SK-N-SH treated with all-trans-retinoic acid at 6 μM for 48 hours (cell line): ENCODE measurements at regions not wholly inside any gene's neighbourhood (a gene's known extent, or its start where the extent isn't known, plus 50 kb on each side); places are given as distances from the start of the nearest gene placed in this dataset.

ENCODE experiments used
- ATAC-seq: fragments of 200-7000 bp; cut with Tn5 transposase; 3 replicates; pipeline ENCODE4 v1.9.1; 2020; ENCODE audit warnings: mild to moderate bottlenecking, moderate library complexity
- ARNTL ChIP-seq: fragments of 450-650 bp; formaldehyde crosslinking; IDR thresholded peaks from 2 replicates; pipeline ENCODE4 v1.5.0; 2020; ENCODE audit warnings: low read depth, mild to moderate bottlenecking, moderate library complexity, borderline replicate concordance
- BACH2 ChIP-seq: fragments of 250-450 bp; sonication (Bioruptor Pico); IDR thresholded peaks from 2 replicates; pipeline ENCODE4 v1.9.0; 2021; ENCODE audit warnings: mild to moderate bottlenecking, borderline replicate concordance
- CREB5 ChIP-seq: fragments of 250-450 bp; sonication (Bioruptor Pico); IDR thresholded peaks from 2 replicates; pipeline ENCODE4 v1.5.1; 2020; ENCODE audit warnings: low read depth, mild to moderate bottlenecking, moderate library complexity
- CSRNP3 ChIP-seq: fragments of 250-450 bp; sonication (Bioruptor Pico); IDR thresholded peaks from 2 replicates; pipeline ENCODE4 v1.5.1; 2021; ENCODE audit warnings: mild to moderate bottlenecking, moderate library complexity
- ESRRG ChIP-seq: fragments of 250-450 bp; sonication (Bioruptor Pico); IDR thresholded peaks from 2 replicates; pipeline ENCODE4 v1.6.1; 2021; ENCODE audit warnings: mild to moderate bottlenecking
- GLIS3 ChIP-seq: fragments of 250-450 bp; sonication (Bioruptor Pico); IDR thresholded peaks from 2 replicates; pipeline ENCODE4 v1.5.0; 2020; ENCODE audit warnings: mild to moderate bottlenecking, moderate library complexity
- OSR1 ChIP-seq: fragments of 250-450 bp; sonication (Bioruptor Pico); IDR thresholded peaks from 2 replicates; pipeline ENCODE4 v1.8.0; 2022; ENCODE audit warnings: moderate library complexity, mild to moderate bottlenecking, inconsistent platforms
- PATZ1 ChIP-seq: fragments of 250-450 bp; sonication (Bioruptor Pico); IDR thresholded peaks from 2 replicates; pipeline ENCODE4 v1.8.0; 2020; ENCODE audit warnings: mild to moderate bottlenecking, moderate library complexity, borderline replicate concordance
- POU6F1 ChIP-seq: fragments of 250-450 bp; sonication (Bioruptor Pico); IDR thresholded peaks from 2 replicates; pipeline ENCODE4 v1.8.0; 2021; ENCODE audit warnings: low read depth, mild to moderate bottlenecking, moderate library complexity, borderline replicate concordance
- PPARA ChIP-seq: fragments of 250-450 bp; sonication (Bioruptor Pico); IDR thresholded peaks from 2 replicates; pipeline ENCODE4 v1.5.0; 2020; ENCODE audit warnings: mild to moderate bottlenecking, borderline replicate concordance
- RARB ChIP-seq: fragments of 250-450 bp; sonication (Bioruptor Pico); IDR thresholded peaks from 2 replicates; pipeline ENCODE4 v1.8.0; 2021; ENCODE audit warnings: mild to moderate bottlenecking, moderate library complexity
- SNAI2 ChIP-seq: fragments of 250-450 bp; sonication (Bioruptor Pico); IDR thresholded peaks from 2 replicates; pipeline ENCODE4 v1.5.0; 2020; ENCODE audit warnings: mild to moderate bottlenecking, moderate library complexity
- TCF4 ChIP-seq: fragments of 250-450 bp; sonication (Bioruptor Pico); IDR thresholded peaks from 2 replicates; pipeline ENCODE4 v1.8.0; 2021; ENCODE audit warnings: mild to moderate bottlenecking, moderate library complexity, borderline replicate concordance
- TSHZ2 ChIP-seq: fragments of 250-450 bp; sonication (Bioruptor Pico); IDR thresholded peaks from 2 replicates; pipeline ENCODE4 v1.5.0; 2020; ENCODE audit warnings: mild to moderate bottlenecking, moderate library complexity
- ZC3H10 ChIP-seq: fragments of 250-450 bp; sonication (Bioruptor Pico); IDR thresholded peaks from 2 replicates; pipeline ENCODE4 v1.5.1; 2021; ENCODE audit warnings: mild to moderate bottlenecking, moderate library complexity
- ZFP30 ChIP-seq: fragments of 450-650 bp; formaldehyde crosslinking; IDR thresholded peaks from 2 replicates; pipeline ENCODE4 v1.5.0; 2022; ENCODE audit warnings: mild to moderate bottlenecking, moderate library complexity
- ZNF565 ChIP-seq: fragments of 450-650 bp; formaldehyde crosslinking; conservative IDR thresholded peaks from 2 replicates; pipeline ENCODE4 v1.5.0; 2020; ENCODE audit warnings: low read depth, mild to moderate bottlenecking, moderate library complexity
- ZNF70 ChIP-seq: fragments of 450-650 bp; formaldehyde crosslinking; IDR thresholded peaks from 2 replicates; pipeline ENCODE4 v1.5.0; 2020; ENCODE audit warnings: mild to moderate bottlenecking, moderate library complexity
- ZNF8 ChIP-seq: fragments of 450-650 bp; formaldehyde crosslinking; IDR thresholded peaks from 2 replicates; pipeline ENCODE4 v1.5.0; 2020; ENCODE audit warnings: mild to moderate bottlenecking, moderate library complexity

GRCh38 chr14:87001333-87001732 is 991.6 kb downstream of the GALC start:
- no peak for TF ChIP-seq CREB5 (CRISPR knock-in tag)
- no peak for TF ChIP-seq ZNF565
- no peak for TF ChIP-seq ZFP30
- TF ChIP-seq PATZ1 (CRISPR knock-in tag): no peak
- TF ChIP-seq GLIS3 (CRISPR knock-in tag): no peak
- TF ChIP-seq, all 23 proteins: peak for 0
- ATAC-seq: no peak

- TF ChIP-seq ZC3H10 (CRISPR knock-in tag): no peak
- no peak for TF ChIP-seq TSHZ2
- TF ChIP-seq PATZ1 (CRISPR knock-in tag): no peak
- no peak for TF ChIP-seq BACH2 (CRISPR knock-in tag)
- TF ChIP-seq CREB5 (CRISPR knock-in tag): no peak
- TF ChIP-seq CSRNP3 (CRISPR knock-in tag): no peak
- no peak for TF ChIP-seq PPARA (CRISPR knock-in tag)
- no peak for TF ChIP-seq RARB (CRISPR knock-in tag)
- no peak for TF ChIP-seq OSR1 (CRISPR knock-in tag)
- no peak for TF ChIP-seq ZNF8
- TF ChIP-seq GLIS3 (CRISPR knock-in tag): no peak
- no peak for TF ChIP-seq TCF4 (CRISPR knock-in tag)
- no peak for TF ChIP-seq ZNF565
- TF ChIP-seq ARNTL: no peak
- TF ChIP-seq ESRRG (CRISPR knock-in tag): no peak
- no peak for TF ChIP-seq POU6F1 (CRISPR knock-in tag)
- no peak for TF ChIP-seq SNAI2 (CRISPR knock-in tag)
- TF ChIP-seq ZNF70 (CRISPR knock-in tag): no peak
- no peak for TF ChIP-seq ZFP30
- no peak for ATAC-seq
Observed at GRCh38 chr14:87000081-87000480, 992.9 kb downstream of the GALC start.
